B cell (primary cell): ENCODE measurements at regions not wholly inside any gene's neighbourhood (a gene's known extent, or its start where the extent isn't known, plus 50 kb on each side); places are given as distances from the start of the nearest gene placed in this dataset.

ENCODE experiments used
- ATAC-seq: fragments of 200-7000 bp; cut with Tn5 transposase; one replicate; pipeline ENCODE4 v1.10.0; 2021; ENCODE audit warnings: low read depth, mild to moderate bottlenecking, moderate number of reproducible peaks, moderate library complexity
- CTCF ChIA-PET: fragments of 350-600 bp; sonication (Branson Sonifier 250); formaldehyde crosslinking; loops from one replicate; lab custom pipeline; 2021; ENCODE audit warnings: antibody characterized with exemption, inconsistent platforms; lab: Charles Lee
- POLR2A ChIA-PET: fragments of 350-600 bp; sonication (Branson Sonifier 250); formaldehyde crosslinking; loops from one replicate; lab custom pipeline; 2021; ENCODE audit warnings: antibody characterized with exemption; lab: Charles Lee
- DNase-seq: peaks from one replicate; pipeline ENCODE4 v3.0.0; 2013
- H2AFZ ChIP-seq: 2 replicates; pipeline ENCODE4 v1.6.1; 2012; ENCODE audit warnings: mild to moderate bottlenecking, low read depth, low read length; ENCODE audit not compliant: insufficient read depth, poor library complexity, severe bottlenecking
- H3K27ac ChIP-seq, 2 donors: 1 replicate in 1 of 2; 2 replicates in 1 of 2; pipeline ENCODE4 v1.5.1; 2012 to 2013; ENCODE audit warnings: low read length in 2 of 2, mild to moderate bottlenecking in 2 of 2, moderate library complexity in 1 of 2
- H3K27me3 ChIP-seq, 4 experiments: fragments of 200-600 bp in 1 of 4; sonication (generic) in 1 of 4; replicated peaks in 1 of 4; 1 replicate in 2 of 4; 2 replicates in 2 of 4; pipeline versions ENCODE4 v1.6.1 to v1.7.0; 2013 to 2016; ENCODE audit warnings: low read length in 3 of 4, mild to moderate bottlenecking in 2 of 4, mixed read lengths in 1 of 4, moderate library complexity in 1 of 4; ENCODE audit not compliant: insufficient read depth in 4 of 4, control insufficient read depth in 3 of 4; ENCODE audit errors: control extremely low read depth in 1 of 4
- H3K36me3 ChIP-seq, 2 experiments: replicated peaks in 1 of 2; 1 replicate in 1 of 2; 2 replicates in 1 of 2; pipeline versions ENCODE4 v1.6.1 to v1.7.1; 2013; ENCODE audit warnings: low read length in 1 of 2; ENCODE audit not compliant: insufficient read depth in 2 of 2, control insufficient read depth in 1 of 2; ENCODE audit errors: control extremely low read depth in 1 of 2, extremely low read depth in 1 of 2
- H3K4me1 ChIP-seq, 2 donors: fragments of 200-600 bp in 1 of 2; sonication (generic) in 1 of 2; 1 replicate in 1 of 2; 2 replicates in 1 of 2; pipeline versions ENCODE4 v1.5.1 to v1.6.1; 2013 to 2017; ENCODE audit warnings: low read length in 2 of 2; ENCODE audit not compliant: control insufficient read depth in 2 of 2, insufficient read depth in 2 of 2
- H3K4me2 ChIP-seq: replicated peaks from 2 replicates; pipeline ENCODE3; 2012; ENCODE audit warnings: mild to moderate bottlenecking, low read depth, low read length; ENCODE audit not compliant: poor library complexity, severe bottlenecking
- H3K4me3 ChIP-seq, 5 experiments: fragments of 200-600 bp in 1 of 5; sonication (generic) in 1 of 5; 1 replicate in 3 of 5; 2 replicates in 2 of 5; pipeline versions ENCODE4 v1.5.1 to v1.7.0; 2011 to 2016; ENCODE audit warnings: low read length in 4 of 5, mild to moderate bottlenecking in 4 of 5, low read depth in 2 of 5, control low read depth in 1 of 5, moderate library complexity in 1 of 5; ENCODE audit not compliant: insufficient read depth in 1 of 5; ENCODE audit errors: control extremely low read depth in 1 of 5, extremely low read depth in 1 of 5
- H3K79me2 ChIP-seq: fragments of 200-600 bp; sonication (generic); one replicate; pipeline ENCODE4 v1.6.0; 2016; ENCODE audit warnings: low read length; ENCODE audit not compliant: control insufficient read depth, insufficient read depth
- H3K9ac ChIP-seq: fragments of 200-600 bp; sonication (generic); 2 replicates; pipeline ENCODE4 v1.6.1; 2017; ENCODE audit warnings: mild to moderate bottlenecking, low read length, moderate library complexity
- H3K9me3 ChIP-seq, 3 donors: one replicate each; pipeline versions ENCODE4 v1.6.1 to v1.7.1; 2013; ENCODE audit warnings: low read length in 2 of 3; ENCODE audit not compliant: control insufficient read depth in 2 of 3, insufficient read depth in 1 of 3; ENCODE audit errors: control extremely low read depth in 1 of 3
- H4K20me1 ChIP-seq: 2 replicates; pipeline ENCODE4 v1.6.0; 2012; ENCODE audit warnings: mild to moderate bottlenecking, low read length; ENCODE audit not compliant: insufficient read depth, control insufficient read depth, poor library complexity, severe bottlenecking
- H3K27ac Mint-ChIP-seq: one replicate; pipeline ENCODE4 v1.8.0; 2021; ENCODE audit warnings: mixed read lengths
- H3K27me3 Mint-ChIP-seq: one replicate; pipeline ENCODE4 v1.8.0; 2021; ENCODE audit warnings: mixed read lengths
- H3K4me1 Mint-ChIP-seq: one replicate; pipeline ENCODE4 v1.8.0; 2021; ENCODE audit warnings: mixed read lengths
- H3K4me3 Mint-ChIP-seq: one replicate; pipeline ENCODE4 v1.8.0; 2021; ENCODE audit warnings: mixed read lengths
- H3K9me3 Mint-ChIP-seq: one replicate; pipeline ENCODE4 v1.8.0; 2022; ENCODE audit warnings: mixed read lengths; ENCODE audit not compliant: insufficient read depth
- EZH2 ChIP-seq: IDR thresholded peaks from 2 replicates; pipeline ENCODE4 v1.6.1; 2012; ENCODE audit warnings: borderline replicate concordance, low read depth, mild to moderate bottlenecking, moderate library complexity, low read length; ENCODE audit not compliant: insufficient read depth, poor library complexity, severe bottlenecking
- WGBS: methylation state at CpG from one replicate; pipeline ENCODE4 v1.1.5; 2013; ENCODE audit warnings: missing lambda C conversion rate; ENCODE audit not compliant: insufficient coverage; 5-methylcytosine and 5-hydroxymethylcytosine counted together
- intact Hi-C: fragments of 100-400 bp; cut with micrococcal nuclease; formaldehyde crosslinking; loops from one replicate; pipeline ENCODE4 v1.10.0; 2022
- TF ChIP-seq, protein P1 (sequence below): fragments of 200-600 bp; IDR thresholded peaks from one replicate; pipeline ENCODE4 v1.8.0; 2022; ENCODE audit warnings: antibody characterized with exemption, mild to moderate bottlenecking

DNA sequence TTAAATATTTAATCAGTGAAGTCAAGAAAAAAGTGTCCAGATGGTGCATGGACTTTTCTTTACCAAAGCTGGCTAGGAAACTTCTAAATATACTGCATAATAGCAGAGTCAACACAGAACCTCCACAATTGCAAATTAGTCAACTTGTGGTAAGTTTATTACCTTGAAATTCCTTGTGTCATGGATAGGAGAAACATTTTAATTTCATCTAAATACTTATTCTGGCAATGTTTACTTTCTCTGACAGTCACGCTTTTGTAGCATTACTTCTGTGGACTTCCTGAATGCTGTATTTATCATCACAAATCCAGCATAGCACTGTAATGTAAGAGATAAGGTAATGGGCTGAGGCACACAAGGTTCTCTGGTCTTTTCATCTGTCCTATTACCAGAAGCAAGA, 2266.1 kb downstream of the PCDH7 start:
- Mint-ChIP-seq H3K4me1 (no peaks in the 10 kb centered on the region), H3K27ac (no peak overlapping the region), H3K27me3 (no peaks in the 10 kb centered on the region), H3K4me3 (no peak overlapping the region), H3K9me3 (peaks cover 4% of the 10 kb centered on the region)
- no CpG with 5 or more reads among the region's 1 CpG for WGBS
- no peaks in the 10 kb centered on the region for H3K36me3 ChIP-seq
- no peak overlapping the region for H3K4me2 ChIP-seq
- no peaks in the 10 kb centered on the region for H3K27me3 ChIP-seq
- intact Hi-C loops = no loop called here
- no peak overlapping the region for H3K27ac ChIP-seq
- DNase-seq = no peak
- no peaks in the 10 kb centered on the region for H3K9me3 ChIP-seq
- TF ChIP-seq, protein P1, sequence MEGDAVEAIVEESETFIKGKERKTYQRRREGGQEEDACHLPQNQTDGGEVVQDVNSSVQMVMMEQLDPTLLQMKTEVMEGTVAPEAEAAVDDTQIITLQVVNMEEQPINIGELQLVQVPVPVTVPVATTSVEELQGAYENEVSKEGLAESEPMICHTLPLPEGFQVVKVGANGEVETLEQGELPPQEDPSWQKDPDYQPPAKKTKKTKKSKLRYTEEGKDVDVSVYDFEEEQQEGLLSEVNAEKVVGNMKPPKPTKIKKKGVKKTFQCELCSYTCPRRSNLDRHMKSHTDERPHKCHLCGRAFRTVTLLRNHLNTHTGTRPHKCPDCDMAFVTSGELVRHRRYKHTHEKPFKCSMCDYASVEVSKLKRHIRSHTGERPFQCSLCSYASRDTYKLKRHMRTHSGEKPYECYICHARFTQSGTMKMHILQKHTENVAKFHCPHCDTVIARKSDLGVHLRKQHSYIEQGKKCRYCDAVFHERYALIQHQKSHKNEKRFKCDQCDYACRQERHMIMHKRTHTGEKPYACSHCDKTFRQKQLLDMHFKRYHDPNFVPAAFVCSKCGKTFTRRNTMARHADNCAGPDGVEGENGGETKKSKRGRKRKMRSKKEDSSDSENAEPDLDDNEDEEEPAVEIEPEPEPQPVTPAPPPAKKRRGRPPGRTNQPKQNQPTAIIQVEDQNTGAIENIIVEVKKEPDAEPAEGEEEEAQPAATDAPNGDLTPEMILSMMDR = no peak
- no peak for TF ChIP-seq EZH2
- H4K20me1 ChIP-seq = no peaks in the 10 kb centered on the region
- no peaks in the 10 kb centered on the region for H3K79me2 ChIP-seq
- POLR2A ChIA-PET = no interaction called here
- H3K9ac ChIP-seq = no peak overlapping the region
- H3K4me3 ChIP-seq = no peak overlapping the region
- CTCF ChIA-PET = no interaction called here
- H3K4me1 ChIP-seq = no peaks in the 10 kb centered on the region
- no peak overlapping the region for H2AFZ ChIP-seq
- no peak for ATAC-seq

DNA sequence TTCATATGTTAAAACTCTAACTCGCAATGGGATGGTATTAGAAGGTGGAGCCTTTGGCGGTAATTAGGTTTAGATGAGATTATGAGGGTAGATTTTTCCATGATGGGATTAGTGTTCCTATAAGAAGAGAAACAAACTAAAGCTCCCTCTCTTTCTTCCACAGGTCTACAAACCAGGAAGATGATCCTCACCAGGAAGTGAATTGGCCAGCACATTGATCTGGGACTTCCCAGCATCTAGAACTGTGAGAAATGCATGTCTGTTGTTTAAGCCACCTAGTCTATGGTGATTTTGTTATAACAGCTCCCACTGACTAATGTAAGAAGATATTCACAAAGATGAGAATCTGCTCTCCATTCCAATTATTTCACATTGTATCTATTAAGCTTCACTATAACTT, 2266.9 kb downstream of the PCDH7 start:
- Histone ChIP-seq H3K79me2 (no peaks in the 10 kb centered on the region), H3K9ac (no peak overlapping the region), H4K20me1 (no peaks in the 10 kb centered on the region), H2AFZ (no peak overlapping the region), H3K4me3 (no peak overlapping the region), H3K4me2 (no peak overlapping the region), H3K36me3 (no peaks in the 10 kb centered on the region), H3K27ac (no peak overlapping the region), H3K9me3 (no peaks in the 10 kb centered on the region), H3K27me3 (no peaks in the 10 kb centered on the region), H3K4me1 (no peaks in the 10 kb centered on the region)
- ATAC-seq (no peak), DNase-seq (no peak)
- Mint-ChIP-seq H3K27me3 (no peaks in the 10 kb centered on the region), H3K27ac (no peak overlapping the region), H3K4me3 (no peak overlapping the region), H3K9me3 (no peaks in the 10 kb centered on the region), H3K4me1 (no peaks in the 10 kb centered on the region)
- ChIA-PET POLR2A (no interaction called here), CTCF (no interaction called here)
- TF ChIP-seq, protein P1 = no peak
- TF ChIP-seq EZH2 = no peak
- no CpG with 5 or more reads among the region's 2 CpGs for WGBS
- intact Hi-C loops = no loop called here
